ENCODE measurements at regions not wholly inside any gene's neighbourhood (a gene's known extent, or its start where the extent isn't known, plus 50 kb on each side); places are given as distances from the start of the nearest gene placed in this dataset.

GRCh38 chr5:108670591-108671289 is 77.0 kb upstream of the FER start:
- intact Hi-C loops (cut with micrococcal nuclease) (no loop called here), dilution Hi-C loops (cut with MboI; ENCODE audit: extremely low pct_ligation_motif_present, low sequenced_read_pairs) (no loop called here)
- CTCF ChIA-PET: interaction anchor here (1.0 kb wide), 1 partner anchor 11 kb away, joined by 4 read pairs; no protein-coding TSS in a partner anchor
- no peak for FAIRE-seq
- no peaks in the 10 kb centered on the region for H3K27me3 ChIP-seq (ENCODE audit: control insufficient read depth in 2 of 2, insufficient read depth in 2 of 2, low read length in 2 of 2)
- TF ChIP-seq MAX (IDR thresholded peaks at IDR 0.05; ENCODE audit: insufficient read depth, insufficient read length) (no peak), GATA2 (IDR thresholded peaks at IDR 0.05; ENCODE audit: insufficient read depth, insufficient read length, low read depth, low read length) (no peak), POLR2A (IDR thresholded peaks at IDR 0.05; ENCODE audit: low read depth, low read length) (no peak)
- no peaks in the 10 kb centered on the region for H3K79me2 ChIP-seq (ENCODE audit: control insufficient read depth, insufficient read depth, low read length)
- H2AFZ ChIP-seq (ENCODE audit: low read depth, low read length): no peak overlapping the region
- no peaks in the 10 kb centered on the region for H3K9me1 ChIP-seq (replicated peaks; ENCODE audit: control insufficient read depth, extremely low read depth, insufficient read depth, low read length)
- no peaks in the 10 kb centered on the region for H4K20me1 ChIP-seq (replicated peaks; ENCODE audit: control insufficient read depth, extremely low read depth, insufficient read depth, low read length)
- no peaks in the 10 kb centered on the region for H3K9me3 ChIP-seq (replicated peaks; ENCODE audit: control insufficient read depth, insufficient read depth, low read length)
- H3K36me3 ChIP-seq (ENCODE audit: control insufficient read depth in 2 of 2, extremely low read depth in 1 of 2, insufficient read depth in 2 of 2, low read length in 2 of 2): no peaks in the 10 kb centered on the region
- H3K27ac ChIP-seq (ENCODE audit: insufficient read depth, low read depth, low read length): no peak overlapping the region
- H3K4me2 ChIP-seq (ENCODE audit: insufficient read depth, low read length): no peak overlapping the region
- no peak for DNase-seq (ENCODE audit: low read depth, low spot score)
- H3K9ac ChIP-seq (replicated peaks; ENCODE audit: extremely low read depth, insufficient read depth, low read length): no peak overlapping the region
- BruUV-seq (replicated peaks): no TSS peak
- no peaks in the 10 kb centered on the region for H3K4me1 ChIP-seq (ENCODE audit: control insufficient read depth, extremely low read depth, insufficient read depth, low read length)
- POLR2A ChIA-PET: no interaction called here
- H3K4me3 ChIP-seq (replicated peaks in 1 of 3; ENCODE audit: insufficient read depth in 1 of 3, low read depth in 1 of 3, low read length in 3 of 3): no peak overlapping the region

GRCh38 chr5:108669462-108669861 is 78.2 kb upstream of the FER start:
- Histone ChIP-seq H4K20me1 (replicated peaks; ENCODE audit: control insufficient read depth, extremely low read depth, insufficient read depth, low read length) (no peaks in the 10 kb centered on the region), H3K79me2 (ENCODE audit: control insufficient read depth, insufficient read depth, low read length) (no peaks in the 10 kb centered on the region), H3K4me3 (replicated peaks in 1 of 3; ENCODE audit: insufficient read depth in 1 of 3, low read depth in 1 of 3, low read length in 3 of 3) (no peak overlapping the region), H3K9me1 (replicated peaks; ENCODE audit: control insufficient read depth, extremely low read depth, insufficient read depth, low read length) (no peaks in the 10 kb centered on the region), H3K36me3 (ENCODE audit: control insufficient read depth in 2 of 2, extremely low read depth in 1 of 2, insufficient read depth in 2 of 2, low read length in 2 of 2) (no peaks in the 10 kb centered on the region), H2AFZ (ENCODE audit: low read depth, low read length) (no peak overlapping the region), H3K27ac (ENCODE audit: insufficient read depth, low read depth, low read length) (no peak overlapping the region), H3K9ac (replicated peaks; ENCODE audit: extremely low read depth, insufficient read depth, low read length) (no peak overlapping the region), H3K27me3 (ENCODE audit: control insufficient read depth in 2 of 2, insufficient read depth in 2 of 2, low read length in 2 of 2) (no peaks in the 10 kb centered on the region), H3K4me1 (ENCODE audit: control insufficient read depth, extremely low read depth, insufficient read depth, low read length) (no peaks in the 10 kb centered on the region), H3K9me3 (replicated peaks; ENCODE audit: control insufficient read depth, insufficient read depth, low read length) (no peaks in the 10 kb centered on the region), H3K4me2 (ENCODE audit: insufficient read depth, low read length) (no peak overlapping the region)
- no peak for TF ChIP-seq JUN (IDR thresholded peaks at IDR 0.05; ENCODE audit: borderline replicate concordance, insufficient read depth, insufficient read length, low read depth)
- TF ChIP-seq GATA2 (IDR thresholded peaks at IDR 0.05; ENCODE audit: insufficient read depth, insufficient read length, low read depth, low read length): no peak
- TF ChIP-seq CTCF (IDR thresholded peaks at IDR 0.05; ENCODE audit: extremely low read depth in 1 of 2, insufficient read depth in 1 of 2, low read depth in 1 of 2, low read length in 2 of 2): no peak
- no peak for TF ChIP-seq EZH2 (IDR thresholded peaks at IDR 0.05; ENCODE audit: borderline replicate concordance, low read depth, low read length, severe bottlenecking)
- TF ChIP-seq POLR2AphosphoS5 (IDR thresholded peaks at IDR 0.05; ENCODE audit: insufficient read depth, low read depth, low read length): no peak
- no peak for TF ChIP-seq POLR2A (IDR thresholded peaks at IDR 0.05; ENCODE audit: low read depth, low read length)
- dilution Hi-C loops (cut with MboI; ENCODE audit: extremely low pct_ligation_motif_present, low sequenced_read_pairs): no loop called here
- intact Hi-C loops (cut with micrococcal nuclease): no loop called here
- POLR2A ChIA-PET: no interaction called here
- no peak for DNase-seq (ENCODE audit: low read depth, low spot score)
- FAIRE-seq: no peak
- CTCF ChIA-PET: interaction anchor here (1.0 kb wide), 1 partner anchor 28 kb away, joined by 3 read pairs; no protein-coding TSS in a partner anchor
- BruUV-seq (replicated peaks): no TSS peak

All from endothelial cell of umbilical vein (primary cell).